Calu3 (cell line): ENCODE measurements at regions not wholly inside any gene's neighbourhood (a gene's known extent, or its start where the extent isn't known, plus 50 kb on each side); places are given as distances from the start of the nearest gene placed in this dataset.

Source experiments
- BruUV-seq: library from RNA; stranded (reverse); fragments of 400-500 nt; replicated peaks from 2 replicates; lab custom pipeline; 2021; lab: Mats Ljungman, UMichigan
- CTCF ChIA-PET: fragments of 300-600 bp; sonication (Branson Sonifier 250); formaldehyde crosslinking; loops from one replicate; lab custom pipeline; 2022; ENCODE audit warnings: antibody characterized with exemption; lab: Charles Lee
- DNase-seq: peaks from one replicate; pipeline ENCODE4 v3.0.0; 2022
- H3K27ac Mint-ChIP-seq: one replicate; pipeline ENCODE4 v1.8.0; 2022; ENCODE audit warnings: mixed read lengths; ENCODE audit not compliant: unreplicated experiment
- H3K27me3 Mint-ChIP-seq: one replicate; pipeline ENCODE4 v1.8.0; 2022; ENCODE audit warnings: mixed read lengths; ENCODE audit not compliant: unreplicated experiment
- H3K36me3 Mint-ChIP-seq: one replicate; pipeline ENCODE4 v1.8.0; 2022; ENCODE audit warnings: mild to moderate bottlenecking, moderate library complexity, mixed read lengths; ENCODE audit not compliant: insufficient read depth, unreplicated experiment
- H3K4me1 Mint-ChIP-seq: one replicate; pipeline ENCODE4 v1.8.0; 2022; ENCODE audit warnings: mild to moderate bottlenecking, low read depth, mixed read lengths; ENCODE audit not compliant: unreplicated experiment
- H3K4me3 Mint-ChIP-seq: one replicate; pipeline ENCODE4 v1.8.0; 2022; ENCODE audit warnings: mild to moderate bottlenecking, low read depth, moderate library complexity, mixed read lengths; ENCODE audit not compliant: unreplicated experiment
- H3K9me3 Mint-ChIP-seq: one replicate; pipeline ENCODE4 v1.8.0; 2022; ENCODE audit warnings: low read depth, mixed read lengths; ENCODE audit not compliant: unreplicated experiment
- intact Hi-C: fragments of 100-400 bp; cut with micrococcal nuclease; formaldehyde crosslinking; loops from one replicate; pipeline ENCODE4 v1.10.0; 2022; ENCODE audit not compliant: unreplicated experiment
- TF ChIP-seq, protein P1 (sequence below): fragments of 200-600 bp; IDR thresholded peaks from one replicate; pipeline ENCODE4 v1.8.0; 2022; ENCODE audit warnings: antibody characterized with exemption; ENCODE audit not compliant: unreplicated experiment

DNA sequence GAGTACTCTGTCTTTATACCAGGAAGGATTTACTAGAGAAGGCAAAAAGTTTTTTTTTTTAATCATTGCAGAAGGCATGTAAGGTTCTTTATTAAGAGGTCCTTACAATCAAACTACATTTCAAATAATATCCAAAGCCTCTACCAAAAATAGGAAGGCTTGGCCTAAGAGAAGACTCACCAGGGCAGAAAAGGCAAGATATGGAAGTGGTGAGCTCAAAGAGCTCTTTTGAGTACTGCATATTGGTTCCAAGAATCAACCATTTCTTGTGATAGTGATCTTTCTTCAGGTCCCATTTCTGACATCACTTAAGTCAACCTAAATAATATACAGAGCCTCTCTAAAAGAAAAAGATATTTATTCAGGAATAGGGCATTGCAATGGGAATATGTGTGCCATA lies 153.2 kb downstream of the FASLG start:
- TF ChIP-seq, protein P1, sequence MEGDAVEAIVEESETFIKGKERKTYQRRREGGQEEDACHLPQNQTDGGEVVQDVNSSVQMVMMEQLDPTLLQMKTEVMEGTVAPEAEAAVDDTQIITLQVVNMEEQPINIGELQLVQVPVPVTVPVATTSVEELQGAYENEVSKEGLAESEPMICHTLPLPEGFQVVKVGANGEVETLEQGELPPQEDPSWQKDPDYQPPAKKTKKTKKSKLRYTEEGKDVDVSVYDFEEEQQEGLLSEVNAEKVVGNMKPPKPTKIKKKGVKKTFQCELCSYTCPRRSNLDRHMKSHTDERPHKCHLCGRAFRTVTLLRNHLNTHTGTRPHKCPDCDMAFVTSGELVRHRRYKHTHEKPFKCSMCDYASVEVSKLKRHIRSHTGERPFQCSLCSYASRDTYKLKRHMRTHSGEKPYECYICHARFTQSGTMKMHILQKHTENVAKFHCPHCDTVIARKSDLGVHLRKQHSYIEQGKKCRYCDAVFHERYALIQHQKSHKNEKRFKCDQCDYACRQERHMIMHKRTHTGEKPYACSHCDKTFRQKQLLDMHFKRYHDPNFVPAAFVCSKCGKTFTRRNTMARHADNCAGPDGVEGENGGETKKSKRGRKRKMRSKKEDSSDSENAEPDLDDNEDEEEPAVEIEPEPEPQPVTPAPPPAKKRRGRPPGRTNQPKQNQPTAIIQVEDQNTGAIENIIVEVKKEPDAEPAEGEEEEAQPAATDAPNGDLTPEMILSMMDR, result no peak
- CTCF ChIA-PET, result interaction anchor here (0.7 kb wide), 1 partner anchor 14 kb away, joined by 3 read pairs; no protein-coding TSS in a partner anchor
- Mint-ChIP-seq H3K4me1 (no peaks in the 10 kb centered on the region), H3K4me3 (no peak overlapping the region), H3K9me3 (peaks cover 10% of the 10 kb centered on the region), H3K27ac (no peak overlapping the region), H3K27me3 (no peaks in the 10 kb centered on the region), H3K36me3 (no peaks in the 10 kb centered on the region)
- intact Hi-C loops, result no loop called here
- DNase-seq, result no peak
- no TSS peak for BruUV-seq

DNA sequence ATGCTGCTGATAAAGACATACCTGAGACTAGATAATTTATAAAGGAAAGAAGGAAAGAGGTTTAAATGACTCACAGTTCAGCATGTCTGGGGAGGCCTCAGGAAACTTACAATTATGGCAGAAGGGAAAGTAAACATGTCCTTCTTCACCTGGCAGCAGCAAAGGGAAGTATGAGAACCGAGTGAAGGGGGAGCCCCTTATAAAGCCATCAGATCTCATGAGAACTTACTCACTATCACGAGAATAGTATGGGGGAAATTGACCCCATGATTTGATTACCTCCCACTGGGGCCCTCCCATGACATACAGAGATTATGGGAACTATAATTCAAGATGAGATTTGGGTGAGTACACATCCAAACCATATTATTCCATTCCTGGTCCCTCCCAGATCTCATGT lies 154.4 kb downstream of the FASLG start:
- no peaks in the 10 kb centered on the region for H3K27me3 Mint-ChIP-seq
- peaks cover 6% of the 10 kb centered on the region for H3K9me3 Mint-ChIP-seq
- DNase-seq, result no peak
- intact Hi-C loops, result no loop called here
- CTCF ChIA-PET, result no interaction called here
- H3K36me3 Mint-ChIP-seq, result no peaks in the 10 kb centered on the region
- H3K27ac Mint-ChIP-seq, result no peak overlapping the region
- TF ChIP-seq, protein P1, result no peak
- no peak overlapping the region for H3K4me3 Mint-ChIP-seq
- no TSS peak for BruUV-seq
- H3K4me1 Mint-ChIP-seq, result no peaks in the 10 kb centered on the region

DNA sequence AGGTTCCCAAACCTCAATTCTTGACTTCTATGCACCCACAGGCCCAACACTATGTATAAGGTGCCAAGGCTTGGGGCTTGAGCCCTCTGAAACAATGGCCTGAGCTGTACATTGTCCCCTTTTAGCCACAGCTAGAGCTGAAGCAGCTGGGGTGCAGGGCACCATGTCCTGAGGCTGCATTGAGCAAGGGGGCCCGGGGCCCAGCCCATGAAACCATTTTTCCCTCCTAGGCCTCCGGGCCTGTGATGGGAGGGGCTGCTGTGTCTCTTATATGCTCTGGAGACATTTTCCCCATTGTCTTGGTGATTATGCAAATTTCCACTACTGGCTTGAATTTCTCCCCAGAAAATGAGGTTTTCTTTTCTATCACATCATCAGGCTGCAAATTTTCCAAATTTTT lies 155.5 kb downstream of the FASLG start:
- no TSS peak for BruUV-seq
- H3K4me3 Mint-ChIP-seq, result no peak overlapping the region
- H3K9me3 Mint-ChIP-seq, result peaks cover 6% of the 10 kb centered on the region
- CTCF ChIA-PET, result no interaction called here
- intact Hi-C loops, result no loop called here
- H3K27ac Mint-ChIP-seq, result no peak overlapping the region
- no peaks in the 10 kb centered on the region for H3K36me3 Mint-ChIP-seq
- no peak for DNase-seq
- H3K27me3 Mint-ChIP-seq, result no peaks in the 10 kb centered on the region
- no peaks in the 10 kb centered on the region for H3K4me1 Mint-ChIP-seq
- TF ChIP-seq, protein P1, result no peak

DNA sequence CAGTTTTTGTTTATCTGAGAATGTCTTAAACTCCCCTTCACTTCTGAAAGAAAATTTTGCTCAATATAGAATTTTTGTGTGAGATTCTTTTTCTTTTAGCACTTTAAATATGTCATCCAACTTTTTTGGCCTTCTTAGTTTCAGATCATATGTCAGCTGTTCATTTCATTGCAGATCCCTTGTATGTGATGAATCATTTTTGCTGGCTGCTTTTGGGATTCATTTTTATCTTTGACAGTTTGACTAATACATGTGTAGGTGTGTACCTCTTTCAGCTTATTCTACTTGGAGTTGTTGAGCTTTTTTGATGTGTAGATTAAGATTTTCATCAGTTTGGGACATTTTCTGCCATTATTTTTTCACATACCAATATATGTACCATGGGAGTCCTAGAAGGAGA lies 156.8 kb downstream of the FASLG start:
- Mint-ChIP-seq H3K4me1 (no peaks in the 10 kb centered on the region), H3K27me3 (no peaks in the 10 kb centered on the region), H3K36me3 (no peaks in the 10 kb centered on the region), H3K9me3 (peaks cover 6% of the 10 kb centered on the region), H3K27ac (no peak overlapping the region), H3K4me3 (no peak overlapping the region)
- TF ChIP-seq, protein P1, result no peak
- DNase-seq, result no peak
- intact Hi-C loops, result no loop called here
- CTCF ChIA-PET, result no interaction called here
- BruUV-seq, result no TSS peak
